ENCODE measurements at regions not wholly inside any gene's neighbourhood (a gene's known extent, or its start where the extent isn't known, plus 50 kb on each side); places are given as distances from the start of the nearest gene placed in this dataset.
"Not testable (repeated sequence)": the region's sequence is repeated elsewhere in the genome, so short reads cannot be mapped to it uniquely, and the experiment has no call there.

DNA sequence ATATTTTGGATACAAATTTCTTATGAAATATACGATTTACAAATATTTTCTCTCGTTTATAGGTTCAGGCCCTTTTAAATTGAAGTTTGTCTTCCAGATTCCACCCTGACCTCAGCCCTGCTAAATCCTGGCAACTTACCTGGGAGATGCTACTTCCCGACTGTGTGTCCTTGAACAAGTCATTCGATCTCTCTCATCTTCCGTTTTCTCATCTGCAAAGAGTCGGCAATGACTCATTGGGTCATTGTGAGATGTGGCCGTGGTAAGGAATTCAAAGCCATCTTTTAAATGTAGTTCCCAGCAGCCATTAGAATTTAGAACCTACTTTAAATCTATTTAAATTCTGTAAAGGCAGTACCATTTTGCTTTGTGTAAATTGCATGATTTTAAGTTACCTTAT is 72.5 kb downstream of the LHX2 start:
- no peak for DNase-seq

DNA sequence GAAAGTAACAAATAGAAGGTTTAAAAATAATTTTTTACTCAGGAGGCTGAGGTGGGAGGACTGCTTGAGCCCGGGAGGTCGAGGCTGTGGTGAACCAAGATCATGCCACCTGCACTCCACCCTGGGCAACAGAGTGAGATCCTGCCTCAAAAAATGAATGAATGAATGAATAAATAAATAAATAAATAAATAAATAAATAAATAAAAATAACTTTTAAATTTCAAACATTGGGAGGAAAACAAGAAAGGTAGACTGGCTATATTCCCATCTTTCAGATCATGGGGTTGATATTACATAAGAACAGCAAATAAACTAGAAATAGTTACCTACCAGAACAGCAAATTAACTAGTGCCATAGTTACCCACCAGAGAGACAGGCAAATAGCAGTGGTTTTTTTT is 75.7 kb downstream of the LHX2 start:
- DNase-seq: no peak

- no peak for DNase-seq
Observed at GRCh38 chr9:124088476-124088837, 76.9 kb downstream of the LHX2 start.

GRCh38 chr9:124089631-124090488 is 78.3 kb downstream of the LHX2 start:
- not testable (repeated sequence) for DNase-seq

GRCh38 chr9:124098141-124098905 is 86.8 kb downstream of the LHX2 start:
- peak; percentile 15 for DNase-seq

- DNase-seq: no peak
Observed at GRCh38 chr9:124099860-124100259, 88.3 kb downstream of the LHX2 start.

DNA sequence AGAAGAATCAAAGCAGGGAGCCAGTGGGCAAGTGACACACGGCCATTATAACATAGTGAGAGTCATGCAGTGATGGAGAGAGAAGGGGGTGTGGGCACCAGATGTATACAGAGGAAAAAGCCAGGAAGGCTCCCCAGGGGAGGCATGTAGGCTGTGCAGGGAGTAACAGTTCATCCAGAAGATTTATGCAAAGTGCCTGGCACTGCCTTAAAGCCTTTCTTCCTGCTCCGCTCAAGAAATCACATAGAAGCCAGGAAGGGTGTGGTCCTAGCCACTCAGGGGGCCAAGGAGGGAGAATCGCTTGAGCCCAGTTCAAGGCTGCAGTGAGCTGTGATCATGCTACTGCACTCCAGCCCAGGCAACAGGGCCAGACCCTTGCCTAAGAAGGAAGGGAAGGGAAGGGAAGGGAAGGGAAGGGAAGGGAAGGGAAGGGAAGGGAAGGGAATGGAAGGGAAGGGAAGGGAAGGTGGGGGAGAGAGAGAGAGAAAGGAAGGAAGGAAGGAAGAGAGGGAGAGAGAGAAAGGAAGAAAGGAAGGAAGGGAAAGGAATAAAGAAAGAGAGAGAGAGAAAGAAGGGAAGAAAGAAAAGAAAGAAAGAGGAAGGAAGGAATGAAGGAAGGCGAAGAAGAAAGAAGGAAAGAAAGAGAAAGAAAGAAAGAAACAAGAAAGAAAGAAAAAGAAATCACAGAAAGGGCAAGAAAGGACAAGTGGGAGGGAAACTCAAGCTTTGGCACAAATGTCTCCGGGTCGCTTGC is 89.8 kb downstream of the LHX2 start:
- DNase-seq: no peak

DNA sequence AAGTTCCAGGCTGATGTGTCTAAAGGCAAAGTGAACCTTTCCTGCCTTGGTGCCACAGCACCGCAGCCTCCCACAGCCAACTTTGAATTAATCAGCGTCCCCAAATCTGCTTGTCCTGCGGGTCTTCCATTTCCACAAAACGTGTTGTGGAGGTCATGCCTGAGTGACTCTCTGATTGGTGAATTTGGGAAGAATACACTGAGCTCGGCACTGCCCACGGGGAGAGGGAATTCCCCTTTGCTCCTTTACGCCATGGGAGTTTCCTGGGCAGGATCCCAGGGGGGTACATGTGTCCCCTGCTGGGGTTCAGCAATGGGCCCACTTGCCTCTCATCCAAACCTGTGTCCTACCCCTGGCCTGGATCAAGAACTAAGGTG is 90.4 kb downstream of the LHX2 start:
- no peak for DNase-seq

DNA sequence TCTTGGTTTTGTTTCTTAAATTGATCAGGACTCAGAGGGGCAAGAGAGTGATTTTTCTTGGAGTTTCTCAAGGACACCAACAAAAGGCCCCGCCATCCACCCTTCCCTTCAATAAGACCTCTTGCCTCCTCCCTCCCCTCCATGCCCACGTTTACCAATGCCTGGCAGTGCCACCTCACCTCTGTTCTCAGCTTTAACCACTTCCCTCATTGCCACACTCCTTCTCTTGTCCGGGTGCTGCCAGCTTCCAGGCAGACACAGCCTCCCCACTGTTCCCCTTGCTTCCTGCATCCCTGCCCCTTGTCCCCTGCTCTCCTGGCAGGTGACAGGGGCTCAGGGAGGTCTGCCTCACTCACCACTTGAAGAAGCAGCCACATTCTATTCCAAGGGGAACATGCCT is 90.8 kb downstream of the LHX2 start:
- DNase-seq: no peak

DNA sequence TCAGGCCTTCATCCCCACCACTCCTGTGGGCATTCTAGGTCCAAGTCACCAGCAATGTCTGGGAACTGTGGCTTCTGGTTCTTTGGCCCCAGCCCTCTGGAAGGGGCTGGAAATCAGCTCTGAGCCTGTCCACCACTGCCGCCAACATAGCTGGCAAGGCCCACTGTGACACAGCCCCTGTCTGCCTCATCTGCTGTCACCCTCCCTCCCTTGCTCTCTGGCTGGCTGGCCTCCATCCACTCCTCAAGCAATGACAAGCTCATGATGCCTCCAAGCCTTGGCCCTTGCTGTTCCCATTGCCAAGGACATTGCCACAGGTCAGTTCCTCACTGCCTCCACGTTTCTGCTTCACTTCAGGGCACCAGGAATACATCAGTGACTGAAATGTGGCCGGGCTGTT is 93.7 kb downstream of the LHX2 start:
- DNase-seq: no peak

GRCh38 chr9:124108216-124108615 is 96.6 kb downstream of the LHX2 start:
- no peak for DNase-seq

DNA sequence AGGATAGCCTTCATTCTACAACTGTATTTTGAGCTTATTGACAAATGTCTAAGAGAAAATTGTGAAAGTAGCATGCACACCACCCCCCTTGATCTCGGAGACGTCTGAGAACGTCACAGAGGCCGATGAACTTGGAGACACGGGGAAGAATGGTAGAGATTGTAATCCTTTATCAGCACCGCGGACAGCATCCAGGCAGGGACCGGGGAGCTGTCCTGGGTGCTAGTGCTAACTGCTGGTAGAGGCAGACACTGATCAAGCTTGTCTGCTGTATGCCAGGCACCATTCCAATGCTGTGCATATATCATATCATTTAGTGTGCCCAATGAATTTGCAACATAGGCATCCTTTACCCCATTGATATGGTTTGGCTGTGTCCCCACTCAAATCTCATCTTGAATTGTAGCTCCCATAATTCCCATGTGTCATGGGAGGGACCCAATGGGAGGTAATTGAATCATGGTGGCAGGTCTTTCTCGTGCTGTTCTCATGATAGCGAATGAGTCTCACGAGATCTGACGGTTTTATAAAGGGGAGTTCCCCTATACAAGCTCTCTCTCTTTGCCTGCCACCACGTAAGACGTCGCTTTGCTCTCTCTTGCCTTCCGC is 98.8 kb downstream of the LHX2 start:
- DNase-seq: peak; percentile 89

GRCh38 chr9:124116683-124117363 is 105.3 kb downstream of the LHX2 start:
- no peak for DNase-seq

DNA sequence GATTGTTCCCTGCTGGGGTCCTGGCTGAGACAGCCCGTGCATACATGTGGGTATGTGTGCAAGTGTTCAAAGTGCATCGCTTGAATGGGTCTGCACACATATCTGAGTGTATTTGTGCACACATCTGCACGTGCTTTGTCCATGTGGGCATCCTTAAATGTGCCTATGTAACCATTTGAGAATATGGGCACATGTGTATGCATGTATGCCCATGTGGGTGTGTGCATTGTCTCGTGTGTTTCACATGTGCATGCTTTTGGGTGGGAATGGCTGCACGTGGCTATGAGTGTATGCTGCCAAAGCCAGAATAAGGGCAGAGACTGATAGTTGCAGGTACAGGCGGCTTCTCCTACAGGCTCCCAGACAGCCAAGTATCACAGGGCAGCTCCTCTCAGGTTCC is 107.3 kb downstream of the LHX2 start:
- DNase-seq: no peak

- no peak for DNase-seq
Observed at GRCh38 chr9:124120272-124120671, 108.7 kb downstream of the LHX2 start.

DNA sequence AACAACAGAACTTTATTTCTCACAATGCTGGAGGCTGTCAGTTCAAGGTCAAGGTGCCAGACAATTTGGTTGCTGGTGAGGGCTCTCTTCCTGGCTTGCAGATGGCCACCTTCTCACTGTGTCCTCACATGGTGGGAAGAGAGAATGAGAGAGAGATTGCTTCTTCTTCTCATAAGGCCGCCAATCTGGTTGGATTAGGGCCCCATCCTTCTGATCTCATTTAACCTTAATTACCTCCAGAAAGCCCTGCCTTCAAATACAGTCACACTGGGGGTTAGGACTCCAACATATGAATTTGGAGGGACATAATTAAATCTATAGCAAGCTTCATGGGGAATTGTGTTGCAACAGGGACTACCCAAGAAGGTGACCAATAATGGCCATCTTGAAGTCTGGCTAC is 110.2 kb downstream of the LHX2 start:
- no peak for DNase-seq

DNA sequence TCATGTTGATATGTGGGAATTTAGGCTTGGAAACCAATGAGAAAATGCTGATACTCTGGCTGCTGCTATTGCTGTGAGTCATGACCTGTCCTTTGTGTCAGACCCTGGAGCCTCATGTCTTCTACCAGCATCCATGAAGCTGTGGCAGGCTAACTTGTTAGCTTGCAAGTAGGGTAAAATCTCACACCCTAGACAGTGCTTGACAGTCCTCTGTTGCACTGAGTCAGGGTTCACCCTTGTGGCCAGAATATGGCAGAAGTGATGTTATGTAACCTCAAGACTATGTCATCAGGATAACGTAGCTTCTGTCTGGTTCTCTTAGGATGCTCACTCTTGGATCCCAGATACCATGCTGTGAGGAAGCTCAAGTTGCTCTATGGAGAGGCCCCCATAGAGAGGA is 110.8 kb downstream of the LHX2 start:
- DNase-seq: no peak

GRCh38 chr9:124122813-124123462 is 111.4 kb downstream of the LHX2 start:
- peak; percentile 49 for DNase-seq

- DNase-seq: not testable (repeated sequence)
Observed at GRCh38 chr9:124123621-124124020, 112.1 kb downstream of the LHX2 start.

- no peak for DNase-seq
Observed at GRCh38 chr9:124124729-124125650, 113.4 kb downstream of the LHX2 start.

DNA sequence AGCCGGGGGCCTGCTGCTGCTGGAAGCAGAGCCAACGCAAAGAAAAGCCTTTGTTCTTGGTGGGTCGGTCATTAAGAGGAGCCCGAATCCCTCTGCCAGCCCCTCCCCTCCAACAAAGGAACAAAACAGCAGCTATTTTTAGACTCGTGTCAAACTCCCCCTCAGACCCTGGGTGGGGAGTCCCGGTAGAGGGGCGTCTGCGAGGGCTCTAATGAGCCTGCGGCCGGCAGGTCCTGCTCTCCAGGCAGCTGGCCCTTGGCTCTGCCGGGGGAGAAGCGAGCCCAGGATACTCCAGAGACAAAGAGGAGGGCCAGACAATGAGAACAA is 114.0 kb downstream of the LHX2 start:
- DNase-seq: no peak
